WTC11 (cell line): ENCODE measurements at regions not wholly inside any gene's neighbourhood (a gene's known extent, or its start where the extent isn't known, plus 50 kb on each side); places are given as distances from the start of the nearest gene placed in this dataset.

Experiments
- ATAC-seq: fragments of 200-7000 bp; cut with Tn5 transposase; 2 replicates; pipeline ENCODE4 v1.10.0; 2021; ENCODE audit warnings: mild to moderate bottlenecking, moderate library complexity
- CTCF ChIA-PET: fragments of 300-600 bp; sonication (Branson Sonifier 250); formaldehyde crosslinking; loops from one replicate; lab custom pipeline; 2021; ENCODE audit warnings: antibody characterized with exemption; lab: Charles Lee
- POLR2A ChIA-PET: fragments of 350-600 bp; sonication (Branson Sonifier 250); formaldehyde crosslinking; loops from one replicate; lab custom pipeline; 2021; ENCODE audit warnings: antibody characterized with exemption; lab: Charles Lee
- DNase-seq: peaks from one replicate; pipeline ENCODE4 v3.0.0; 2021; ENCODE audit warnings: low spot score
- H3K27ac Mint-ChIP-seq: 2 replicates; pipeline ENCODE4 v1.8.0; 2021; ENCODE audit warnings: mixed read lengths
- H3K27me3 Mint-ChIP-seq: 2 replicates; pipeline ENCODE4 v1.8.0; 2021; ENCODE audit warnings: low read depth, mild to moderate bottlenecking, moderate library complexity, mixed read lengths
- H3K36me3 Mint-ChIP-seq: 2 replicates; pipeline ENCODE4 v1.8.0; 2021; ENCODE audit warnings: mixed read lengths
- H3K4me1 Mint-ChIP-seq: 2 replicates; pipeline ENCODE4 v1.8.0; 2022; ENCODE audit warnings: mixed read lengths
- H3K4me3 Mint-ChIP-seq: 2 replicates; pipeline ENCODE4 v1.8.0; 2021; ENCODE audit warnings: mild to moderate bottlenecking, moderate library complexity, mixed read lengths
- H3K9me3 Mint-ChIP-seq: 2 replicates; pipeline ENCODE4 v1.8.0; 2021; ENCODE audit warnings: mixed read lengths
- ATF6 ChIP-seq: sonication (generic); formaldehyde crosslinking; IDR thresholded peaks from 2 replicates; pipeline ENCODE4 v1.8.1; 2023; ENCODE audit warnings: mild to moderate bottlenecking, missing genetic modification reagents
- CREB1 ChIP-seq: sonication (generic); formaldehyde crosslinking; IDR thresholded peaks from 2 replicates; pipeline ENCODE4 v1.8.0; 2023; ENCODE audit warnings: mild to moderate bottlenecking, missing genetic modification reagents
- GABPB1 ChIP-seq: sonication (generic); formaldehyde crosslinking; IDR thresholded peaks from 2 replicates; pipeline ENCODE4 v1.8.1; 2023; ENCODE audit warnings: mild to moderate bottlenecking, missing genetic modification reagents
- SMAD3 ChIP-seq: sonication (generic); formaldehyde crosslinking; IDR thresholded peaks from 2 replicates; pipeline ENCODE4 v1.8.0; 2022; ENCODE audit warnings: missing genetic modification reagents, mild to moderate bottlenecking, borderline replicate concordance
- TCF7 ChIP-seq: sonication (generic); formaldehyde crosslinking; IDR thresholded peaks from 2 replicates; pipeline ENCODE4 v1.8.0; 2022; ENCODE audit warnings: mild to moderate bottlenecking, low read depth, missing genetic modification reagents, moderate library complexity
- TEAD4 ChIP-seq: sonication (generic); formaldehyde crosslinking; IDR thresholded peaks from 2 replicates; pipeline ENCODE4 v1.8.0; 2022; ENCODE audit warnings: mild to moderate bottlenecking, missing genetic modification reagents
- ZNF512 ChIP-seq: sonication (generic); formaldehyde crosslinking; IDR thresholded peaks from 2 replicates; pipeline ENCODE4 v1.8.1; 2022; ENCODE audit warnings: missing genetic modification reagents, borderline replicate concordance
- TF ChIP-seq, protein P1 (sequence below): sonication (generic); formaldehyde crosslinking; IDR thresholded peaks from 2 replicates; pipeline ENCODE4 v1.8.0; 2022; ENCODE audit warnings: mild to moderate bottlenecking, missing genetic modification reagents
- TF ChIP-seq, protein P2 (sequence below): fragments of 250-450 bp; sonication (Bioruptor Pico); IDR thresholded peaks from 2 replicates; pipeline ENCODE4 v1.9.0; 2021; ENCODE audit warnings: mild to moderate bottlenecking
- TF ChIP-seq, protein P3 (sequence below): sonication (generic); formaldehyde crosslinking; IDR thresholded peaks from 2 replicates; pipeline ENCODE4 v1.8.1; 2023; ENCODE audit warnings: mild to moderate bottlenecking, moderate library complexity, missing genetic modification reagents
- TF ChIP-seq, protein P4 (sequence below): sonication (generic); formaldehyde crosslinking; conservative IDR thresholded peaks from 2 replicates; pipeline ENCODE4 v1.8.1; 2023; ENCODE audit warnings: mild to moderate bottlenecking, low read depth, missing genetic modification reagents, moderate library complexity

- H3K36me3 Mint-ChIP-seq: peaks cover 8% of the 10 kb centered on the region
- ChIA-PET POLR2A (no interaction called here), CTCF (no interaction called here)
- DNase-seq (no peak), ATAC-seq (no peak)
- no peaks in the 10 kb centered on the region; the same call in 1 of the 2 replicates for H3K27me3 Mint-ChIP-seq
- TF ChIP-seq, protein P1, sequence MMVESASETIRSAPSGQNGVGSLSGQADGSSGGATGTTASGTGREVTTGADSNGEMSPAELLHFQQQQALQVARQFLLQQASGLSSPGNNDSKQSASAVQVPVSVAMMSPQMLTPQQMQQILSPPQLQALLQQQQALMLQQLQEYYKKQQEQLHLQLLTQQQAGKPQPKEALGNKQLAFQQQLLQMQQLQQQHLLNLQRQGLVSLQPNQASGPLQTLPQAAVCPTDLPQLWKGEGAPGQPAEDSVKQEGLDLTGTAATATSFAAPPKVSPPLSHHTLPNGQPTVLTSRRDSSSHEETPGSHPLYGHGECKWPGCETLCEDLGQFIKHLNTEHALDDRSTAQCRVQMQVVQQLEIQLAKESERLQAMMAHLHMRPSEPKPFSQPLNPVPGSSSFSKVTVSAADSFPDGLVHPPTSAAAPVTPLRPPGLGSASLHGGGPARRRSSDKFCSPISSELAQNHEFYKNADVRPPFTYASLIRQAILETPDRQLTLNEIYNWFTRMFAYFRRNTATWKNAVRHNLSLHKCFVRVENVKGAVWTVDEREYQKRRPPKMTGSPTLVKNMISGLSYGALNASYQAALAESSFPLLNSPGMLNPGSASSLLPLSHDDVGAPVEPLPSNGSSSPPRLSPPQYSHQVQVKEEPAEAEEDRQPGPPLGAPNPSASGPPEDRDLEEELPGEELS (CRISPR knock-in tag): no peak
- TF ChIP-seq, protein P2, sequence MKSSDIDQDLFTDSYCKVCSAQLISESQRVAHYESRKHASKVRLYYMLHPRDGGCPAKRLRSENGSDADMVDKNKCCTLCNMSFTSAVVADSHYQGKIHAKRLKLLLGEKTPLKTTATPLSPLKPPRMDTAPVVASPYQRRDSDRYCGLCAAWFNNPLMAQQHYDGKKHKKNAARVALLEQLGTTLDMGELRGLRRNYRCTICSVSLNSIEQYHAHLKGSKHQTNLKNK (CRISPR knock-in tag): no peak
- no peak for TF ChIP-seq SMAD3 (CRISPR knock-in tag)
- no peak for TF ChIP-seq ZNF512 (CRISPR knock-in tag)
- TF ChIP-seq, protein P3, sequence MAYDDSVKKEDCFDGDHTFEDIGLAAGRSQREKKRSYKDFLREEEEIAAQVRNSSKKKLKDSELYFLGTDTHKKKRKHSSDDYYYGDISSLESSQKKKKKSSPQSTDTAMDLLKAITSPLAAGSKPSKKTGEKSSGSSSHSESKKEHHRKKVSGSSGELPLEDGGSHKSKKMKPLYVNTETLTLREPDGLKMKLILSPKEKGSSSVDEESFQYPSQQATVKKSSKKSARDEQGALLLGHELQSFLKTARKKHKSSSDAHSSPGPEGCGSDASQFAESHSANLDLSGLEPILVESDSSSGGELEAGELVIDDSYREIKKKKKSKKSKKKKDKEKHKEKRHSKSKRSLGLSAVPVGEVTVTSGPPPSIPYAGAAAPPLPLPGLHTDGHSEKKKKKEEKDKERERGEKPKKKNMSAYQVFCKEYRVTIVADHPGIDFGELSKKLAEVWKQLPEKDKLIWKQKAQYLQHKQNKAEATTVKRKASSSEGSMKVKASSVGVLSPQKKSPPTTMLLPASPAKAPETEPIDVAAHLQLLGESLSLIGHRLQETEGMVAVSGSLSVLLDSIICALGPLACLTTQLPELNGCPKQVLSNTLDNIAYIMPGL (CRISPR knock-in tag): no peak
- no peak for TF ChIP-seq GABPB1 (CRISPR knock-in tag)
- no peak for TF ChIP-seq TEAD4 (CRISPR knock-in tag)
- TF ChIP-seq, protein P4, sequence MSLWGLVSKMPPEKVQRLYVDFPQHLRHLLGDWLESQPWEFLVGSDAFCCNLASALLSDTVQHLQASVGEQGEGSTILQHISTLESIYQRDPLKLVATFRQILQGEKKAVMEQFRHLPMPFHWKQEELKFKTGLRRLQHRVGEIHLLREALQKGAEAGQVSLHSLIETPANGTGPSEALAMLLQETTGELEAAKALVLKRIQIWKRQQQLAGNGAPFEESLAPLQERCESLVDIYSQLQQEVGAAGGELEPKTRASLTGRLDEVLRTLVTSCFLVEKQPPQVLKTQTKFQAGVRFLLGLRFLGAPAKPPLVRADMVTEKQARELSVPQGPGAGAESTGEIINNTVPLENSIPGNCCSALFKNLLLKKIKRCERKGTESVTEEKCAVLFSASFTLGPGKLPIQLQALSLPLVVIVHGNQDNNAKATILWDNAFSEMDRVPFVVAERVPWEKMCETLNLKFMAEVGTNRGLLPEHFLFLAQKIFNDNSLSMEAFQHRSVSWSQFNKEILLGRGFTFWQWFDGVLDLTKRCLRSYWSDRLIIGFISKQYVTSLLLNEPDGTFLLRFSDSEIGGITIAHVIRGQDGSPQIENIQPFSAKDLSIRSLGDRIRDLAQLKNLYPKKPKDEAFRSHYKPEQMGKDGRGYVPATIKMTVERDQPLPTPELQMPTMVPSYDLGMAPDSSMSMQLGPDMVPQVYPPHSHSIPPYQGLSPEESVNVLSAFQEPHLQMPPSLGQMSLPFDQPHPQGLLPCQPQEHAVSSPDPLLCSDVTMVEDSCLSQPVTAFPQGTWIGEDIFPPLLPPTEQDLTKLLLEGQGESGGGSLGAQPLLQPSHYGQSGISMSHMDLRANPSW (CRISPR knock-in tag): no peak
- no peak for TF ChIP-seq TCF7 (CRISPR knock-in tag)
- no peak for TF ChIP-seq ATF6 (CRISPR knock-in tag)
- TF ChIP-seq, all 79 proteins: peak for 0
- H3K27ac Mint-ChIP-seq: no peak overlapping the region
- H3K4me3 Mint-ChIP-seq: no peak overlapping the region
- H3K9me3 Mint-ChIP-seq: peaks cover 36% of the 10 kb centered on the region
- H3K4me1 Mint-ChIP-seq: no peaks in the 10 kb centered on the region
These were observed 711.9 kb upstream of the EYS start for GRCh38 chr6:66418906-66419305.

DNA sequence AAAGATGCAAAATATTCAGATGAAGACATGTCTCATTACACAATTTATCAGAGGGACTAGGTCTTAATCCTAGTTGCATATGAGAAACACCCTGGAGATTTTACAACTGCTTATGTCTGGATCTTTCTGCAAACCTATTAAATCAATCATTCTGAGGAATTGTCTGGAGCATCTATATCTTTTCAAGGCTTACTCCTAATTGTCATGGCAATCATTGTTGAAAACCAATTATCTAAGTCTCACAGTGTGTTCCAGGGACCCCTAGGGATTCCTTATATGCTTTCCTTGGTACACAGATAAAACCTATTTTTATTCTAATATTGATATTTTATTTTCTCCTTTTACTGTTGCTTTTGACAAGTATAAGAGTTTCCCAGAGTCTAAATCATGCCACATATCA lies 696.9 kb upstream of the EYS start:
- no peak for TF ChIP-seq CREB1
- ChIA-PET CTCF (no interaction called here), POLR2A (interaction anchor here (0.7 kb wide), 1 partner anchor 1542 kb away, joined by 6 read pairs; no protein-coding TSS in a partner anchor)
- ATAC-seq (no peak), DNase-seq (no peak)
- Mint-ChIP-seq H3K36me3 (peaks cover 4% of the 10 kb centered on the region; the same call in 1 of the 2 replicates), H3K9me3 (peaks cover 13% of the 10 kb centered on the region), H3K4me3 (no peak overlapping the region), H3K27ac (no peak overlapping the region), H3K27me3 (no peaks in the 10 kb centered on the region), H3K4me1 (no peaks in the 10 kb centered on the region)
